ENCODE measurements at regions not wholly inside any gene's neighbourhood (a gene's known extent, or its start where the extent isn't known, plus 50 kb on each side); places are given as distances from the start of the nearest gene placed in this dataset.
"Not testable (repeated sequence)": the region's sequence is repeated elsewhere in the genome, so short reads cannot be mapped to it uniquely, and the experiment has no call there.

- no peak for DNase-seq (ENCODE audit: low read depth in 4 of 4, low spot score in 3 of 4)
Measured at GRCh38 chr5:120813551-120813950, 349.5 kb downstream of the PRR16 start.

GRCh38 chr5:120817044-120817985, 353.2 kb downstream of the PRR16 start:
- DNase-seq (ENCODE audit: low read depth in 4 of 4, low spot score in 3 of 4) = no peak

DNA sequence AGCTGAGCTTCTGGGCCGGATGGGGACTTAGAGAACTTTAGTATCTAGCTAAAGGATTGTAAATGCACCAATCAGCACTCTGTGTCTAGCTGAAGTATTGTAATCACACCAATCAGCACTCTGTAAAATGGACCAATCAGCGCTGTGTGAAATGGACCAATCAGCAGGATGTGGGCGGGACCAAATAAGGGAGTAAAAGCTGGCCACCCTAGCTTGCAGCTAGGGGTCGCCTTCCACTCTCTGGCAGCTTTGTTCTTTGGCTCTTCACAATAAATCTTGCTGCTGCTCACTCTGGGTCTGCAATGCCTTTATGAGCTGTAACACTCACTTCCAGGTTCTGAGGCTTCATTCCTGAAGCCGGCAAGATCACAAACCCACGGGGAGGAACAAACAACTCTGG, 354.0 kb downstream of the PRR16 start:
- DNase-seq (ENCODE audit: low read depth in 4 of 4, low spot score in 3 of 4) = no peak

DNA sequence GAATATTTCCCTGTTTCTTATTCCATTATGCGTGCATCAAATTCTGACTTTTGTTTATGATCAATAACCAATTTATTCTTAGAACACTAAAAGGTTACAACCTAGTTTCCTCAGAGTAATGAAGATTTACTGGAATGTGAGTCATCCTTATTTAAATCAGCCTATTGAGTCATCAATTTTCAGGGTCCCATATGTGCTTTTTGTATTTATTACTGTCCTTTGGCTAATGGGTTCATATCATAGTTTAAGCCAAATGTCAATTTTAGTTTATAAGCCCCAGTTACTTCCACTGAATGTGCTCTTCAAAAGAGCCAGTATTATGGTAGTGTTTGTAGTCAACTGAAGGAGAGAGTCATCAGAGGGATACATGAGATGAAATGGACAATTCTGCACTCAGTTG, 359.2 kb downstream of the PRR16 start:
- DNase-seq (ENCODE audit: low read depth in 4 of 4, low spot score in 3 of 4) = no peak

DNA sequence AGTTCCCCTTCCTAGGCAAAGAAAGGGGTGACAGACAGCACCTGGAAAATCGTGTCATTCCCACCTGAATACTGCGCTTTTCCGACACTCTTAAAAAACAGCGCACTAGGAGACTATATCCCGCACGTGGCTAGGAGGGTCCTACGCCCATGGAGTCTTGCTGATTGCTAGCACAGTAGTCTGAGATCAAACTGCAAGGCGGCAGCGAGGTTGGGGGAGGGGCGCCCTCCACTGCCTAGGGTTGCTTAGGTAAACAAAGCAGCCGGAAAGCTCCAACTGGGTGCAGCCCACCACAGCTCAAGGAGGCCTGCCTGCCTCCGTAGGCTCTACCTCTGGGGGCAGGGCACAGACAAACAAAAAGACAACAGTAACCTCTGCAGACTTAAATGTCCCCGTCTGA, 367.5 kb downstream of the PRR16 start:
- DNase-seq (ENCODE audit: low read depth in 4 of 4, low spot score in 3 of 4) = not testable (repeated sequence)

DNA sequence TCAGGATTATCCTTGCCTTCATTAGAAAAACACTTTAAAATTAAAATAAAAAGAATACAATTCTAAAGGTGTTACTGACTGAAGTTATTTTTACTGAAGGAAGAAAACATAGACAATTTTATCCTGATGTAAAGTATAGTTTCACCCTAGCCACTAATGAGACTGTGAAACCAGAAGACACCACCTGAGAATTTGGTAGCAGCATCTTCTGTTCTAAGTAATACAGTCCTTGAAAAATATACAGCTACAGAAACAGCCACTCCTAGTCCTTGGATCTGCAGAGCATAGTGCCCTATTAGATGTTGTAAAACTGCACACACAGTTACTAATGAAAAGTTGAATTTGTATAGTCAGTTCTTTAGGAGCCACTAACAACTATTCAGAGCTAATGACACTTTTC, 377.7 kb downstream of the PRR16 start:
- DNase-seq (ENCODE audit: low read depth in 4 of 4, low spot score in 3 of 4) = no peak

DNA sequence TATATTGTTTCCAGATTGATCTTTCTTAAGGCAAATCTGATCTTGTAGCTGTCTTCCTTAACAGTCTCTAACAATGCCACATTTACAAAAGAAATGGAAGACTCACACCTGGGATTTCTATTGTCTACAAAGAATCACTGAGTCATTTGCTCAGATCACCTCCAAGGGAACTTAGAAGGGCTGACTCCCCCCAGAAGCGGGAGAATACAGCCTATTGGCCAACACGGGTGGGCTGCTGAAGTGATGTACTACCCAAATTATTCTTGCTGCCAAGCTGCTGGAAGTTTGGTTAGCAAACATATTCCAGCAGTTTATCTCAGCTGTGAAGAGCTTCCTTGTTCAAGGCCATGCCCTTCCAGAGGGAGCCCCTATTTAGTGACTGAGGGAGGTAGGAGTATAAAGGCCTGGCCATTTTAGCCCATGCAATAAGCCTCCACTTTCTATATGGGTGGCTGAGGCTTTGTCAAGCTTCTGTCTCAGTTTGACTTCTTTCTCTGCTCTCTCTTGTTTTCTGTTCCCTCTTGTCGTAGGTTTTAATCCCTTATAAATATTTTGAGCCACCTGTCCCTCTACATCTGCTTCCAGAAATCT, 379.4 kb downstream of the PRR16 start:
- DNase-seq (ENCODE audit: low read depth in 4 of 4, low spot score in 3 of 4) = no peak

GRCh38 chr5:120848883-120849282, 384.8 kb downstream of the PRR16 start:
- no peak for DNase-seq (ENCODE audit: low read depth in 4 of 4, low spot score in 3 of 4)

- peak in 1 of 4 donors; percentile 2 for DNase-seq (ENCODE audit: low read depth in 4 of 4, low spot score in 3 of 4)
Measured at GRCh38 chr5:120852222-120852860, 388.2 kb downstream of the PRR16 start.

DNA sequence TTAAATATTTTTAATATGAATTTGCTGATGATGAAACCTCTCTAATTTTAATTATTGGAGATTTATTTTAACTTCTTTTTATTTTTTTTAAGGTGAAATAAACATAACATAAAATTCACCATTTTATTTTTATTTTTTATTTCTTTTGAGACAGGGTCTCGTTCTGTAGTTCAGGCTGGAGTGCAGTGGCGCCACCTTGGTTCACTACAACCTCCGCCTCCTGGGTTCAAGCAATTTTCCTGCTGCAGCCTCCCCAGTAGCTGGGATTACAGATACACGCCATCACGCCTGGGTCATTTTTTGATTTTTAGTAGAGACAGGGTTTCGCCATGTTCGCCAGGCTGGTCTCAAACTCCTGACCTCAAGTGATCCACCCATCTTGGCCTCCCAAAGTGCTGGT, 402.9 kb downstream of the PRR16 start:
- no peak for DNase-seq (ENCODE audit: low read depth in 4 of 4, low spot score in 3 of 4)

DNA sequence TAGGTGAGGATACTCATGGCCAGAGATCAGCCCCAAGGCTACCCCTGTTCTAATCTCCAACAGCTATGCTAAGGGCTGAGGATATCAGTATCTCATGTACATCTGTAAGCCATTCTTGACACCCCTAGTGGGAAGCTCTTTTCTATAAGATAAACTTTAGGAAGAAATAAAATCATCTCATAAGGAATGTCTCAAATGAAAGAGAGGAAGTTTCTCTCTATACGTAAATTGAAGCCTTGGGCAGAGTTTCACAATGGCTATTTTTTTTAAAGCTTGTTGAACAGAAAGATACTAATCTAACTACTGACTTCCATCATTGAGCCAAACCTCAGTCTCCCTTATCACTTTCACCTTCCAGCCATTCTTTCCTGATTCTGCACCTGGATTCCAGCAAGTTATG, 405.7 kb downstream of the PRR16 start:
- no peak for DNase-seq (ENCODE audit: low read depth in 4 of 4, low spot score in 3 of 4)

GRCh38 chr5:120872297-120872696, 408.2 kb downstream of the PRR16 start:
- no peak for DNase-seq (ENCODE audit: low read depth in 4 of 4, low spot score in 3 of 4)

- DNase-seq (ENCODE audit: low read depth in 4 of 4, low spot score in 3 of 4) = no peak
Measured at GRCh38 chr5:120873083-120873482, 409.0 kb downstream of the PRR16 start.

- no peak for DNase-seq (ENCODE audit: low read depth in 4 of 4, low spot score in 3 of 4)
Measured at GRCh38 chr5:120874081-120874862, 410.2 kb downstream of the PRR16 start.

DNA sequence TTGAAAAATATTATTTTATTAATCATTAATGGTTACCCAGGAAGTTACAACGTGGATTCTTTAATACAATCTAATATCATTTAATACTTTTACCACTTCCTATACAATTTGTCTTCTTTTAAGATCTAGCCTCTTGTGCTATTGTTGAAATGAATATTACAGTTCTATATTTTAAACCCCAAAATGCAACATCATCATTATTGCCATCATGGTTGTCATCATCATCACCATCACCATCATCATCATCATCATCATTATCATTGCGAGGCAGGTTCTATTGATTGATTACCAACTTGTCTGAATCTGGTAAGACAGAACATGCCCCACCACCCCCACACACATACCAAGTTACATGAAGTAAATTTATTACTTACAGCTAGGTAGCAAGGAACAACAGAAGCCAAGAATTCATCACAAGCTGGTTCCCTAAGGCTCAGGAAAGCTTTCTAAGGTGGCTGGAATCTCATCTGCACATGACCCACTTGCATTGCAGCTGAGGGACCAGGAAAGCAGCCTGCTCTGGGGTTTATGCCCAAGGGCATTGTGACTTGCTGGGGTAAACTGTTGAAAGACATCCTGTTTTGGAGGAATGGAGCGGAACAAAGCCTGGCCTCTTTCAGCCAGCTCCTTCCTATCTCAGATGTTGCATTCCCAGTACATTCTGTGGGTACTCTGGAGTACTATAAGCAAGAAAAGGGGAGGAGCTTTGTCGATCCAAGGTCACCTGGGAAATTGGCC, 418.1 kb downstream of the PRR16 start:
- DNase-seq (ENCODE audit: low read depth in 4 of 4, low spot score in 3 of 4) = no peak

- DNase-seq (ENCODE audit: low read depth in 4 of 4, low spot score in 3 of 4) = no peak
Measured at GRCh38 chr5:120886351-120886860, 422.3 kb downstream of the PRR16 start.

GRCh38 chr5:120895660-120896059, 431.6 kb downstream of the PRR16 start:
- no peak for DNase-seq (ENCODE audit: low read depth in 4 of 4, low spot score in 3 of 4)

- DNase-seq (ENCODE audit: low read depth in 4 of 4, low spot score in 3 of 4) = no peak
Measured at GRCh38 chr5:120901199-120901598, 437.1 kb downstream of the PRR16 start.

- no peak for DNase-seq (ENCODE audit: low read depth in 4 of 4, low spot score in 3 of 4)
Measured at GRCh38 chr5:120907953-120908352, 443.9 kb downstream of the PRR16 start.

- no peak for DNase-seq (ENCODE audit: low read depth in 4 of 4, low spot score in 3 of 4)
Measured at GRCh38 chr5:120910629-120911028, 446.5 kb downstream of the PRR16 start.
